RPMI7951 (cell line): ENCODE measurements at regions not wholly inside any gene's neighbourhood (a gene's known extent, or its start where the extent isn't known, plus 50 kb on each side); places are given as distances from the start of the nearest gene placed in this dataset.

Experiments
- DNase-seq: peaks from one replicate; pipeline ENCODE4 v3.0.0-alpha.2; 2012; ENCODE audit warnings: low read depth

DNA sequence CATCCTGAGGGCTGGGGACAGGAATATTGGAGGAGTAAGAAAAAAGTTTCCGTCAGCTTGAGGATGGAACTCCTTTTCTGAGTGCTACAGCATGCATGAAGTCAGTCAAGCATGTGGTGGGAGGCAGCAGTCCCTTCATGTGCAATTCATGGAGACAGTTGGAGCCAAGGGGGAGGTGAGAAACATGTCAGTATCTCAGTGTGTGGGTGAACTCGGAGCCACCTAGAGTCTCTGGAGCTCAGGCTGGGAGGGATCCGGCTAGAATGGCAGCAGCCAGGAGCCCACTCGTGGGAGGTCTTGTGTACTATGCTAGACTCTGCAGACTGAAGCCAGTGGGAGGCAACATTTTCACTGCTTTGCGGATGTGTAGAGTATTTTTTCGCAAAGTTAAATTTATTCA, 60.3 kb downstream of the AVPR1A start:
- no peak for DNase-seq

DNA sequence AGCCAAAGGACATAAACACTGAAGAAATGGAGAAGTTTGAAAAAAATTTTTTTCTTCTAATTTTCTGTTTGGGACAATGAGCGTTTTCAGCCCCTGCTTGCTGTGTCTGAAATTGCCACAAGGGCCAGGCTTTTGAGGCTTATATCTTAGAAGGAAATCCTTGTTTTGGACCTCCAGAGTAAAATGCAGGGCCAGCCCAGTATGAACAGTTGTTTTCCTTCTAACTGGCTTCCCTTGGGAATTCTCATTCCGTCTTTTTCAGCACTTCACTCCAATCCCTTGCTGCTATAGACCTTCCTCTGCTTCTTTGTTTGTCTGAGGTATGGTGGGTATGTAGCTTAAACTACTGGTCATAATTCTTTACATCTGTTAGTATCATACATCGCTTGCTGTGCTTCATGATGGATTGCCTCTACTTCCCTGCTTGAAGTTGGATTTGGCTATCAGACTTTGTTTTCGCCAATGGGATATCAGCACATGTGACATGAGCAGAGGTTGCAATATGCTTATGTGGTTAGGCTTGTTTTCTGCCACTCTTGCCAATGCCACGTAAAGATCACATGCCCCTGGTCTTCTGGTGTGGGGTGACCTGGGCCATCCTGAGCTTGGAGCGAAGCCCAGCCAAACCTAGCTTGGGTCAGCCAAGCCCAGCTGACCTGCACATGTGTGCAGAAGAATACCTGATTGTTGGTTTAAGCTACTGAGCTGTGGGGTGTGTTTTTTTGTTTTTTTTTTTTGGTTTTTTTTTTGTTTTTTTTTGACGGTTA, 64.7 kb downstream of the AVPR1A start:
- DNase-seq: no peak

DNA sequence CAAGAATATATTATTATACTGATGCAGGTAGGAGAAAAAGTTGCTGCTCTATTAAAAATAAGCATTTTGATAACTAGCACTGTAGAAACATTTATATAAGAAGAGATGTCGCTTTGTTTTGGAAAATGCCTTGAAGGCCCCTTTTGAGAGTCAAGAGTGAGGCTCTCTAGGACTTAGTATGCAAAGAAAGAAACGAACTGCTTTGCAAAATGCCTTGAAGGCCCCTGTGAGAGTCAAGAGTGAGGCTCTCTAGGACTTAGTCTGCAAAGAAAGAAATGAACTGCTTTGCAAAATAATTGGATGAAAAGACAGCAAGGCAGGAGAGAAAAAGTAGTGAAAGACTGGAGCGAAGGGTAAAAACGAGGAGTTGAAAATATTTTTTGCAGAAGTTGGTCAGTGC, 65.9 kb downstream of the AVPR1A start:
- no peak for DNase-seq

DNA sequence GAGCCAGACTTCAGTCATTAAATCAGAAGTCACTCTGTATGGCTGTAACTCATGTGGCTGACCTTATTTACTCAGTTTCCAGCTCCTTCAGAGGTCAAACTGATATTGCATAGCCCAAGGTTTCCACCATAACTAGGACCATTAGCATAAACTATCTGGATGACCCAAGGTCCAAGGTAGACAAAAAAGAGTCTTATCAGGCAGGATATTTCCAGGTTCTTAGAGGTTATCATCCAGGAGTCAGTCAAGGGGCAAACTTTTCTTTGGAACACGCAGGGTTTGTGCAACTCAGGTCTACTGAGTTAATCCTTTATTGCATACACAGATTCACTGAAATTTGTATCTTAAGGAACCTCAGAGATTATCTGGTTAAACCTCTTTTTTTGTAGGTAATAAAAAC, 66.5 kb downstream of the AVPR1A start:
- no peak for DNase-seq

DNA sequence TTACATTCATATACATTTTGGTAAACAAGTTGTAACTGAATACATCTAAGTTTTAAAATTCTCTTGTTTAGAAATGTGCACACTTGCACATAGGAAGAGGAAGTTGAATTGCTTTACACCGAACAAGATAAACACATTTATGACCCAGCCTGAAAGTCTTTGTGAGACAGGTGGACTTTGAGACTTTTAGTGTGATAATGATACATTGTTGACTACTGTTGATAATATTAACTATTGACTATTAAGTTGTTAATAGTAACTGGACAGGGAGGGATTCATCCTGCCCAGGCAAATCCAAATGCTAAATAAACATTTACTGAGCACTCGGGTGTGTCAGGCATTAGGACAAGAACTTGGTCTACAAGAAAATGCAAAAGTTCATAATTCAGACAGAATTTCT, 68.0 kb downstream of the AVPR1A start:
- DNase-seq: no peak

DNA sequence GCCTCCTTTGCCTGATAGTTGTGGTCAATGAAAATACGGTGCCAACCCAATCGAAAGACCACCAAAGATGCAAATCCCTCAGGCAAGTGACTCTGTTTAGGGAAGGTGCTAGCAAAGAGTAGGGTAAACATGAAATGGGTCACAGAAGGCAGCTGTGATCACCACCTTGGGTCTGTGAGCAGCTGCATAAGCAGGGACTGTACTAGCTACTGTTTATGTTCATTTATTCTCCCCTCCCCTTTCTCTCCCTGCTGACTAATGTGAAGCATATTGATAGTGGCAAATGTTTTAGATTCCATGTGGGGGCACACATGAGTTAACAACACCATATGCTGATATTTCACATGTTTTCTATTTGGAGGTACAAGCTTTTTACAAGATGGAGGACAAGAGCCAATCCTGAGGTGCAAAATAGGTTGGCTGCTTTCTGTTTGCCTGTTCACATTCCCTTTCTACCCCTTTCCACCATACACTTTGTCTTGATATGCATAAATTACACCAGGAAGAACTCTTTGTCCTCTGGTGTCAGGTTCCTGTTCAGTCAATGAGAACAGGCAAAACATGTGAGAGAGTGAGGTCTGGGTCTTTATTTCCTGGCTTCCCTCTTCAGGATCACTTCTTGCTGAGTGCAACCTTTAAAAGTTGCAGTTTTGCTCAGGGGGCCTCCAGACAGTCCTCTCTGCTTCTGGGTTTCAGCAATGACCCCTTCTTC, 71.1 kb downstream of the AVPR1A start:
- DNase-seq: no peak

DNA sequence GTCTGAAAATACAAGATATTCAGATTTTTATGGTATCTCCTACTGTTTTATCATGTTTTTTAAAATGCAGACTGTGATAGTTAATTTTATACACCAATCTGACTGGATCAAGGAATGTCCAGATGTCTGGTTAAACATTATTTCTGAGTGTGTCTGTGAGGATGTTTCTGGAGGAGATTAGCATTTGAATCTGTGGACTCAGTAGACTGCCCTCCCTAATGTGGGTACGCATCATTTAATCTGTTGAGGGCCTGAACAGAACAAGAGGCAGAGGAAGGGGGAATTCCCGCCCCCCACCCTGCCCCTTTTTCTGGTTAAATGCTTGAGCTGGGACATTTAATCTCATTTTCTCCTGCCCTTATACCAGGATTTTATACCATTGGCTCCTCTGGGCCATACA, 72.1 kb downstream of the AVPR1A start:
- no peak for DNase-seq

DNA sequence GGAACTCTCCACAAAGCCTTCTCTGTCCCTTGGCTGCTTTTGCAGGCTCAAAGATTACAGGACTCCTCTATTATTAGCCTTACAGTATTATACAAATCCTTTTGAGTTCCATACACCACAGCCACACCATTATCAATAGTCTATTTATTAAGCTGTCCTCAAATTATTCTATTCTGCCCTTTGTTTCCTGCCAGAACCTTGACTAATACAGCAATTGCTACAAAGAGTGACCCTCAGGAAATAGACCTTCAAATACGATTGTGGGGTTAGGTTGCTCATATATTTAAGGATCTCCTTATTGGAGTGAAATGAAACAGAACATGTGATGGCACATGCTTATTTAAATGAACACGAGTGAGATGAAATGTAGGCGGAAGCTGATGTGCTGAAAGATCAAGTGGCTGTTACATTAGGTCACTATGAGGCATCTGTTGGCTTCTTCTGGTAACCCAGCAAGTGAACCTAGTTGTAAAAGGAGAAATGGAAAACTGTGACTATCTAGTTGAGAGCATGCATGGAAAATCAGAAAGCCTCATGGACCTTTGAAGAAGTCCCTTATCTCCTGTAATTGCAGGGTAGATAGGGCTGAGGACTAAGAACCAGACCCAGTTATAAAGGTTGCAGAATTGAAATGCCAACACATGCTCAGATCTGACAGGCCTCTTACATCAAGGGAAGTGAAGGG, 75.5 kb downstream of the AVPR1A start:
- DNase-seq: no peak

DNA sequence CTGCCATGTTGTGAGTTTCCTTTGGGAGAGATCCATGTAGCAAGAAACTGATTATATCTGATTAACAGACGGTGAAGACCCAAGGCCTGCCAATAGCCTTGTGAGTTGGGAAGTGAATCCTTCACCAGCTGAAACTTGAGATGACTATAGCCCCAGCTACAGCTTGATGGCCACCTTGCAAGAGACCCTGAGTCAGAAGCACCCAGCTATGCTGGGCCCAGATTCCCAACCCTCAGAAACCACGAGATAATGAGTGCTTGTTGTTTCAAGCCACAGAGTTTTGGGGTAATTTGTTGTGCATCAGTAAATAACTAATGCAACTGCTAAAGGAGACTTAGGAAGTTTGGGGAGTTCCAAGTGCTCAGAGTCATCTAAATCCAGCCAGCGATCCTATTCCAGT, 80.3 kb downstream of the AVPR1A start:
- no peak for DNase-seq

DNA sequence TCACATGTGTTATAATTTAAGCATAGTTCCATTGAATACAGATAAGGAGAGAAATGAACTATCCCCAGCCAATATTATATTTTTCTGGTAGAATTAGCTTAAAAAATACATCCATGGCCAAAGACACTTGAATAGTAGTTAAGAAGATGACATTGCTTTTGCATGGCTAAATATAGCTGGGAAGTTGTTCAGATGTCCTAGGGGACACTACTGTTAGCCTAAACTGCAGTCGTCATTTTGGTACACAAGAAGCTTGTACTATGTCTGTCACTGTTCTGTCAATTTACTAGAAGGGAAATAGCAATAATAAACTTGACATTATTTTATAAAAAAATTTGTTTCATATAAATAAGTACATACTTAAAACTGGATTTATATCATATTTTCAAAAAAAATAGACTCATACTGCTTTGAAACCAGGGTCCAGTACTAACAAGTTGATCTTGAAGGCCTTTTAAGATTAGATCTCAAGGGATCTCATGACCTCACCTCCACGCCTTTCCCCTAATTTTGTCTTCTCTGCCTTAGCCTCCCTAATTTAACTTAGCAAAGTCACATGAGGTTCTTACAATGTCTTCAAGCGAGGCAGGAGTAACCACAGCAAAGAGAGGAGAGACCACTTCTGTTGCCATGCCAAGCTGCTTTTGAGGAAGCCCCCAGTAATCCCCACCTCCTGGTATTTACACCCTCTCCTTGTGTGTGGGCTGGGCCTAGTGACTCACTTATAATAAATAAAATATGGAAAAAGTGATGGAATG, 81.0 kb downstream of the AVPR1A start:
- DNase-seq: no peak

DNA sequence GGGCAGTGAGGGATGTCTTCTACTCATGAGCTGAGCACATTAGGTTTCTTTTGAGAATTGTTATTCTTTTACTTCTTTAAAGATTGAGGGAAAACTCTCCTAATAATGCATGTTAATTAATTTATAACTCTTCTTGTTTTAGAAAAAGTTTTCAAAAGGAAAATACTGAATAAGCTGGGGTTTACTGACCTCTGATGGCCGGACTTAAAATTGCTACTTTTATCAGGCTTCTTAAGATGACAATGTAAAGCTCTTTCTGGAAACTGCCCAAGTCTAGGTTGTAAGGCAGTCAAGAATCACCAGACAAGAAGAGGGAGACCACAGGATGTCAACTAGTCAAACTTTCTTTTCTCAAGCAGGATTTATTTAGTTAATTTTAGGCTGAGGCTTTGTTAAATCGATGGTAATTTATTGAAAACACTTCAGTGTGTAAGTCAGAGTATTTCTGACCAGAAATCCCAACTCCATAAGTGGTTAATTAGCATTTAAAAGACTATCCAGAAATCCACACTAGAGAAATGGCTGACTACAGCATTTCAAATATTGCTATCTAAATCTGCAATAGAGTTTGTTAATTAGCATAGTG, 82.1 kb downstream of the AVPR1A start:
- peak; percentile 53 for DNase-seq

DNA sequence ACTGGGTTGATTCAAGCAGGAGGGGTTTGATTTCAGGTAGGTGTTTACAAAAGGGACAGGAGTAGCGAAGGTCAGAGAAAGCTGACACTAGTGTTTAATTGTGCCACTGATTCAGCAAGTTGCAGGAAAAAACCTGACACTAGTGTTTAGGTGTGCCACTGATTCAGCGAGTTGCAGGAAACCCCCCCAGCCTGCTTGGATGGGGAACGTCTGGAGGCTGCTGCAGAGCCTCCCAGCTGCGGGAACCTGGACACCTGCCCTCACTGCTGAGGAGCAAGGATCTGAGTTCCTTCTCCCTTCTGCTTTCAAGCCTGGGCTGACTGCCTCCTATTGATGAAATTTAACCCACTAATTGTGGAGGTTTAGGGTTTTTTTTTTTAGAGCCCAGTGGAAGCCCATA, 84.2 kb downstream of the AVPR1A start:
- DNase-seq: no peak

DNA sequence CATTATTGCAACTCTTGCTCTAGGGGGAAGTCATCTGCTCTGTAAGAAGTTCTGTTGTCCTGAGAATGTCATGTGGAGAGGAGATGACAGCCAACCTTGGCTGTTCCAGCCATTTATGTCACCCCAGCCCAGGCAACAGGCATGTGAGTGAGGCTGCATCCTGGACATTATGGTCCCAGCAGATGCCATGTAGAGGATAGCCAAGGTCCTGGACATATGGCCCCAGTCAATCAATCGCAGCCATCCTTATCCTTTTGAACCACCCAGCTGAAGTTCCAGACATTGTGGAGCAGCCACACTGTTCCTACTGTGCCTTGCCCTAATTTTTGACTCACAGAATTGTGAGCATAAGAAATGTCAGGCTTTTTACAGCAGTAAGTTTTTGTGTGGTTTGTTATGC, 84.9 kb downstream of the AVPR1A start:
- DNase-seq: no peak

DNA sequence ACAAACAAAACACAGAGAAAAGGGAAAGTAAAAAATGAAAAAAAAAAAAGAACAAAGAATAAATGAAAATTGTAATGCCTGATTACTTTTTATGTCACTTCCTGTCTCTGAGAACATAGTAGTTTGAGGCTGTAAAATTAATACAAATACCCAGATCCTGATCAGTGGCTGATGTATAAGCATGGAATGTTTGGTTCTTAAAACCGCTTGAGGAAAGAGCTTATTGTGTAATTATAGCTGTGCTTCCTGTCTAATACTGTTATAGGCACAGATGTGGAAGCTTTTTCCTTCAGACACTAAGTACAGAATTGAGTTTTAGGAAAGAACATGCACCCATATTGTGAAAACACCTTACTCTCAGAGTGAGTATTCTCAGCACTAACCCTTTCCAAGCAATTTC, 86.9 kb downstream of the AVPR1A start:
- DNase-seq: peak; percentile 5

DNA sequence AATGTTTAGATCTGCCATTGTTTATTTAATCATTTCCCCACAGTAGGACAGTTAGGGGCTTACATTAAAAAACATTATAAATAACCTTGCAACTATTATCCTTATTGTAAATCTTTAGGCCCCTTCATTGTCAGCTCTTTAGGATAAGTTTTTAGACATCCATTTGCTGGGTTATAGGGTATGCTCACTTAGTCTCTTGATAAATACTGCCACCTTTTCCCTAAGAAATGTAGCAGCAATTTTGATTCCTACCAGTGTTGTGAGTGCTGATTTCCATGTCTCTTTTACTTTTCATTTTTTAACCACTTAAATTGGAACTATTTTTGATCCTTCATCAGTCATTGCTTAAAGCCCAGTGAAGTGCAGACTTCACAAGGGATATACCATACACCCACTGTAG, 94.4 kb downstream of the AVPR1A start:
- DNase-seq: no peak

DNA sequence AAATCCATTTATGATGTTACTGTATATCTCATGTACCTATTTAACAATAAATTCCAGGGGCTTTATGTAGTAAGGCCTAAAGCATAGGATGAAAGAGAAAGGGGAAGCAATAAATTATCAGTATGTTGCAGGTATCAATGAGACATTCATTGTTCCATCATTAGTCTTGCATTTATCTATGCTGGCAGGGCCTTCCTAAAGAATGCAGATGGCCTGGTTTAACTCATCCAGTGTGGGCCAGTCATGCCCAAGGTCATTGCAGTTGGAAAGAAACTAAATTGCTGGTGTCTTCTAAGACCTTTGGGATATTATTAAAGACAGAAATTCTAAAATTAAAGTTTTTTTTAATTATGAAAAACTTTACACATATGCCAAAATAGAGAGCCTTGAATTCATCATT, 98.3 kb downstream of the AVPR1A start:
- DNase-seq: no peak

DNA sequence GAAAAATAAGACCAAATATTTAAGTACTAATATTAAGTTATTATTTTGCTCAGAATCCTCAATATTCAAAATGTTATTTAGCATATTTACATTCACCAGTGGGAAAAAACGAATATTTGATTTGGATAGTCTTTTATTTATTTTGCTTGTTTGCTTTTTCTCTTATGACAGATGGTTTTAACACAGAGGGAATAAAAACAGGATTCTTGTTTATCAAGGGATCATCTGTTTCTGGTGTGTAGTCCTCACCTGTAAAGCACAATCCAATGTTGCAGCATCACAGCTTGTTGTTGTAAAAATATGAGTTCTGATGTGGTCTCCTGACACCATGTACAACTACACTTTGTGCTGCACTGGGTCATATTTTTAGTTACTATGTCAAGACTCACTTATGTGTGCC, 103.9 kb downstream of the AVPR1A start:
- DNase-seq: no peak

DNA sequence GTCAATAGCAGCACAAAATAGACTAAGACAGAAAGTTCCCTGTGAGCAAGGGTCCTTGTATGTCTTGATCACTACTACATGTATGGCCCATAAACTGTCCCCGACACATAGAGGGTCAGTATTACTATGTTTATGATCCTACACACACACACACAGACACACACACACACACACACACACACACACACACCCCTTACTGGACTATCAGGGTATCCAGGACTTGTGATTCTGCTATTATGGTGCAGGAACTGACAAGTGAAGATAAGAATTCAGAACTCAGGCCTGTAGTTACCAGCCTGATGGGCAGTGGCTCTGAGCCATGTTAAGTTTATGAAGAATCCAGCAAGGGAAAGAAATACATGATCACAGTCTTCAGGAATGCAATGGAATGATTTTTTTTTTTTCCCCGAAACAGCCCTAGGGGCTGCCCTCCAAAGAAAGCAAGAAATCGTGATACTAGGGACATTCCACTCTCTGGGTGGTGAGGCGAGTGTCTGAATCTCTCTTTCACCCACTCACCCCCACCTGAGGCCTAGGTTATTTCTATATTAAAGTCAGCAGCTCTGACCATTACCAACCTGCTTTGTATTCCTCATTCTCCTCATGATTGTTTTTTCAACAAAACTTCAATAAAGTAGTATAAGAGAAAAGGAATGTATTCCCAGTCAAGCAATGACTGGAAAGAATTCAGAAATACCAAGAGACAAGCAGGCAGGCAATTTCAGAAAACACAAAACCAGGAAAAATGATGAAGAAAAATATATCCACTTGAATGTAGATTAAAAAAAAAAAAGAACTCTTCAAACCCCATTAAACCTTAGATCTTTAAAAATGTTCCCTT, 105.8 kb downstream of the AVPR1A start:
- DNase-seq: peak; percentile 59

DNA sequence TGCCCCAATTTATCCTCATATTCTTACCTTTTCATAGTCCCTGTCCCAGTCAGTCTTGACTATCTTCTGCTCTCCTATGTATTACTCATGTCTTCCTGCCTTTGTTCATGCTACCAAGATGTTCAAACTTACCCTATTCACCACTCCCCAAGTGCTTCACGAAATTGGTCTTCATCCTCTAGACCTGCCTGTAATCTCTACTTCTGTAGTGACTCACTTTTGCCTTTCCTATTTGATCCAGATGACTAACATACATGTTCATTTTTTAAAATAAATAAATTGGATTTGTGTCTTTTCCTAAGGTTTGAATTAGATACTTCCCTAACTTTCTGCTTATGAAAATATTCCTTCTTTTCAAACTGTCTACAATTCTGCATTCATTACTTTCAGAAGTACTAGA, 107.7 kb upstream of the PPM1H start:
- no peak for DNase-seq

DNA sequence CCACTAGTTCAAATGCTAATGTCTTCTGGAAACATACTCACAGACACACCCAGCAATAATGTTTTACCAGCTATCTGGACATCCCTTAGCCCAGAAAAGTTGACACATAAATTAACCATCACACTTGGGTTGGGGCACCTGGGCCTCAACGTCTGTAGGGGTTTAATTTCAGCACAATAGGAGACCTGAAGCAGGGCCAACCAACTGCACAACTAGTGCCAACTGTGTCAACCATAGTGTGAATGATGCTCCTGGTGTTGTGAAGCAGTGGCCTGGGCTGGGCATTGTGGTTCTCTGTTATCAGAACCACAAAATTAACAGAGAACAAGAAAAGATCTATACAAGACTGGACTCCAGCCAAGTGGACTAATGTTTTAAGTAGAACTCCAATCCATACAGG, 106.7 kb upstream of the PPM1H start:
- no peak for DNase-seq
